OCI-LY1 (cell line): ENCODE measurements at regions not wholly inside any gene's neighbourhood (a gene's known extent, or its start where the extent isn't known, plus 50 kb on each side); places are given as distances from the start of the nearest gene placed in this dataset.

Experiments
- EZH2 ChIP-seq: fragments of 200-600 bp; sonication (generic), shearing (Covaris generic); IDR thresholded peaks from 2 replicates; pipeline ENCODE4 v1.8.0; 2017; ENCODE audit warnings: borderline replicate concordance, mixed run types, mild to moderate bottlenecking, antibody characterized with exemption, low read length, moderate library complexity, mixed read lengths
- TF ChIP-seq, protein P1 (sequence below): fragments of 200-600 bp; sonication (generic), shearing (Covaris generic); IDR thresholded peaks from 2 replicates; pipeline ENCODE4 v1.5.1; 2017; ENCODE audit warnings: mild to moderate bottlenecking, antibody characterized with exemption, low read length, moderate library complexity, mixed read lengths

DNA sequence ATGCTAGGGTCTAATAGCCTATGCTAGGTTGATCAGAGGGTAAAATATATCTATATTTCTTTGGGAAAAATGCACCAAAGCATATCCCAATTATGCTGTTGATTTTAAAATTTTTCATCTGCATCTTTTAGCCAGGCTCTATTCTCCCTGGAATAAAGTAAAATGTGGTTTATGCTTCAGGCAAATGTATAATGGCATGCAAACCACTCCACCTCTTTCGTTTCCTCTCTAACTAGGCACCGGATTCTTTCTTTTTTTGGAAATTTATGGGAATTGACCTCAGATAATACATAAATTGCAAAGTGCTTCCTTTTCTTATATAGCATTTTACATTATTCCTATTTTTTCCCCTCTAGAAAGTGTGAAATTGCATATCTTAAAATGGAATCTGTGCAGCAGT lies 386.5 kb downstream of the OLFM4 start:
- TF ChIP-seq, protein P1, sequence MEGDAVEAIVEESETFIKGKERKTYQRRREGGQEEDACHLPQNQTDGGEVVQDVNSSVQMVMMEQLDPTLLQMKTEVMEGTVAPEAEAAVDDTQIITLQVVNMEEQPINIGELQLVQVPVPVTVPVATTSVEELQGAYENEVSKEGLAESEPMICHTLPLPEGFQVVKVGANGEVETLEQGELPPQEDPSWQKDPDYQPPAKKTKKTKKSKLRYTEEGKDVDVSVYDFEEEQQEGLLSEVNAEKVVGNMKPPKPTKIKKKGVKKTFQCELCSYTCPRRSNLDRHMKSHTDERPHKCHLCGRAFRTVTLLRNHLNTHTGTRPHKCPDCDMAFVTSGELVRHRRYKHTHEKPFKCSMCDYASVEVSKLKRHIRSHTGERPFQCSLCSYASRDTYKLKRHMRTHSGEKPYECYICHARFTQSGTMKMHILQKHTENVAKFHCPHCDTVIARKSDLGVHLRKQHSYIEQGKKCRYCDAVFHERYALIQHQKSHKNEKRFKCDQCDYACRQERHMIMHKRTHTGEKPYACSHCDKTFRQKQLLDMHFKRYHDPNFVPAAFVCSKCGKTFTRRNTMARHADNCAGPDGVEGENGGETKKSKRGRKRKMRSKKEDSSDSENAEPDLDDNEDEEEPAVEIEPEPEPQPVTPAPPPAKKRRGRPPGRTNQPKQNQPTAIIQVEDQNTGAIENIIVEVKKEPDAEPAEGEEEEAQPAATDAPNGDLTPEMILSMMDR, result no peak
- TF ChIP-seq EZH2, result no peak
